ENCODE measurements at regions not wholly inside any gene's neighbourhood (a gene's known extent, or its start where the extent isn't known, plus 50 kb on each side); places are given as distances from the start of the nearest gene placed in this dataset.

GRCh38 chr2:234339011-234339410, 157.9 kb downstream of the ARL4C start:
- Histone ChIP-seq H4K20me1 (ENCODE audit: insufficient read depth, low read length) (no peaks in the 10 kb centered on the region), H3K36me3 (replicated peaks in 1 of 2; ENCODE audit: control insufficient read depth in 1 of 2, insufficient read depth in 2 of 2, low read length in 2 of 2) (no peaks in the 10 kb centered on the region), H2AFZ (ENCODE audit: insufficient read depth, low read depth, low read length, poor library complexity, severe bottlenecking) (no peak overlapping the region), H3K27me3 (ENCODE audit: control insufficient read depth in 2 of 2, insufficient read depth in 2 of 2, low read length in 2 of 2) (no peaks in the 10 kb centered on the region), H3K79me2 (ENCODE audit: insufficient read depth, low read length) (no peaks in the 10 kb centered on the region), H3K9ac (ENCODE audit: insufficient read depth, low read length, poor library complexity, severe bottlenecking) (no peak overlapping the region), H3K4me3 (replicated peaks in 1 of 3; ENCODE audit: low read depth in 2 of 3, low read length in 3 of 3) (no peak overlapping the region), H3K27ac (ENCODE audit: low read depth in 1 of 2, low read length in 2 of 2) (no peak overlapping the region), H3K4me2 (replicated peaks; ENCODE audit: extremely low read depth, low read length, poor library complexity, severe bottlenecking) (no peak overlapping the region), H3K4me1 (ENCODE audit: control insufficient read depth in 1 of 2, insufficient read depth in 2 of 2, low read length in 2 of 2) (no peaks in the 10 kb centered on the region), H3K9me3 (replicated peaks in 1 of 2; ENCODE audit: control insufficient read depth in 1 of 2, insufficient read depth in 1 of 2, low read length in 2 of 2) (peaks cover 0 to 11% of the 10 kb centered on the region in 2 donors)
- H3K9me3 Mint-ChIP-seq, result peaks cover 8 to 14% (median 10%) of the 10 kb centered on the region in 7 donors
- peaks cover 10 to 13% (median 12%) of the 10 kb centered on the region in 3 donors for H3K27me3 Mint-ChIP-seq (ENCODE audit: low read depth in 3 of 3)
- H3K4me1 Mint-ChIP-seq, result peaks cover 8% of the 10 kb centered on the region
- no peak for DNase-seq
- 100% methylated on average over 2 of the region's 2 CpGs for WGBS (ENCODE audit: insufficient coverage)
- intact Hi-C loops (cut with micrococcal nuclease), result no loop called here
- H3K36me3 Mint-ChIP-seq, result no peaks in the 10 kb centered on the region
- peak overlapping the region in 1 of 7 donors; percentile 54 for H3K27ac Mint-ChIP-seq
- no peak overlapping the region for H3K4me3 Mint-ChIP-seq
- no peak for TF ChIP-seq CTCF (IDR thresholded peaks at IDR 0.05)

GRCh38 chr2:234335661-234336228, 161.1 kb downstream of the ARL4C start:
- intact Hi-C loops (cut with micrococcal nuclease), result loop anchor here in 1 of 2 donors (2.0 kb wide), 1 partner anchor 27 kb away; no protein-coding TSS in a partner anchor
- H3K4me2 ChIP-seq (replicated peaks; ENCODE audit: extremely low read depth, low read length, poor library complexity, severe bottlenecking), result no peak overlapping the region
- no peak overlapping the region for H3K4me3 ChIP-seq (replicated peaks in 1 of 3; ENCODE audit: low read depth in 2 of 3, low read length in 3 of 3)

More at GRCh38 chr2:234335661-234336228, 161.1 kb downstream of the ARL4C start:
- no peaks in the 10 kb centered on the region for H3K36me3 Mint-ChIP-seq
- peaks cover 7 to 21% (median 10%) of the 10 kb centered on the region in 3 donors for H3K27me3 Mint-ChIP-seq (ENCODE audit: low read depth in 3 of 3)
- peaks cover 8% of the 10 kb centered on the region for H3K4me1 Mint-ChIP-seq
- H3K9me3 ChIP-seq (replicated peaks in 1 of 2; ENCODE audit: control insufficient read depth in 1 of 2, insufficient read depth in 1 of 2, low read length in 2 of 2), result peaks cover 0 to 11% of the 10 kb centered on the region in 2 donors
- H3K4me1 ChIP-seq (ENCODE audit: control insufficient read depth in 1 of 2, insufficient read depth in 2 of 2, low read length in 2 of 2), result no peaks in the 10 kb centered on the region
- no peaks in the 10 kb centered on the region for H3K27me3 ChIP-seq (ENCODE audit: control insufficient read depth in 2 of 2, insufficient read depth in 2 of 2, low read length in 2 of 2)
- TF ChIP-seq CTCF (IDR thresholded peaks at IDR 0.05), result no peak
- no peaks in the 10 kb centered on the region for H3K79me2 ChIP-seq (ENCODE audit: insufficient read depth, low read length)
- H3K27ac ChIP-seq (ENCODE audit: low read depth in 1 of 2, low read length in 2 of 2), result no peak overlapping the region
- H3K4me3 Mint-ChIP-seq, result no peak overlapping the region
- H3K9me3 Mint-ChIP-seq, result peaks cover 8 to 16% (median 10%) of the 10 kb centered on the region in 7 donors
- no peaks in the 10 kb centered on the region for H3K36me3 ChIP-seq (replicated peaks in 1 of 2; ENCODE audit: control insufficient read depth in 1 of 2, insufficient read depth in 2 of 2, low read length in 2 of 2)
- DNase-seq, result peak; percentile 75 to 87 (median 87)
- H3K27ac Mint-ChIP-seq, result peak overlapping the region; percentile 57 to 87 (median 74)
- H2AFZ ChIP-seq (ENCODE audit: insufficient read depth, low read depth, low read length, poor library complexity, severe bottlenecking), result peak overlapping the region; percentile 6
- H3K9ac ChIP-seq (ENCODE audit: insufficient read depth, low read length, poor library complexity, severe bottlenecking), result no peak overlapping the region
- 22% methylated on average over 17 of the region's 19 CpGs for WGBS (ENCODE audit: insufficient coverage)
- H4K20me1 ChIP-seq (ENCODE audit: insufficient read depth, low read length), result no peaks in the 10 kb centered on the region
